ENCODE measurements at regions not wholly inside any gene's neighbourhood (a gene's known extent, or its start where the extent isn't known, plus 50 kb on each side); places are given as distances from the start of the nearest gene placed in this dataset.

- TF ChIP-seq CTCF (conservative IDR thresholded peaks at IDR 0.05; ENCODE audit: control insufficient read depth, insufficient read depth, low read depth, low read length) = no peak
- DNase-seq (ENCODE audit: low read depth) = no peak
- no peak overlapping the region for H3K4me3 ChIP-seq (ENCODE audit: control insufficient read depth, low read depth, low read length)
These were observed 174.7 kb downstream of the MN1 start for GRCh38 chr22:27626675-27627443.

- DNase-seq (ENCODE audit: low read depth) = peak; percentile 6
These were observed 174.1 kb downstream of the MN1 start for GRCh38 chr22:27627444-27627833.

GRCh38 chr22:27627901-27628300, 173.7 kb downstream of the MN1 start:
- no peak overlapping the region for H3K4me3 ChIP-seq (ENCODE audit: control insufficient read depth, low read depth, low read length)
- TF ChIP-seq CTCF (conservative IDR thresholded peaks at IDR 0.05; ENCODE audit: control insufficient read depth, insufficient read depth, low read depth, low read length) = no peak
- DNase-seq (ENCODE audit: low read depth) = no peak

More at GRCh38 chr22:27627444-27627833, 174.1 kb downstream of the MN1 start:
- no peak for TF ChIP-seq CTCF (conservative IDR thresholded peaks at IDR 0.05; ENCODE audit: control insufficient read depth, insufficient read depth, low read depth, low read length)
- H3K4me3 ChIP-seq (ENCODE audit: control insufficient read depth, low read depth, low read length) = no peak overlapping the region

GRCh38 chr22:27628341-27628740, 173.2 kb downstream of the MN1 start:
- DNase-seq (ENCODE audit: low read depth) = no peak
- TF ChIP-seq CTCF (conservative IDR thresholded peaks at IDR 0.05; ENCODE audit: control insufficient read depth, insufficient read depth, low read depth, low read length) = no peak
- no peak overlapping the region for H3K4me3 ChIP-seq (ENCODE audit: control insufficient read depth, low read depth, low read length)

GRCh38 chr22:27628891-27629631, 172.5 kb downstream of the MN1 start:
- no peak overlapping the region for H3K4me3 ChIP-seq (ENCODE audit: control insufficient read depth, low read depth, low read length)
- DNase-seq (ENCODE audit: low read depth) = no peak

More at GRCh38 chr22:27628891-27629631, 172.5 kb downstream of the MN1 start:
- no peak for TF ChIP-seq CTCF (conservative IDR thresholded peaks at IDR 0.05; ENCODE audit: control insufficient read depth, insufficient read depth, low read depth, low read length)

All from fibroblast of mammary gland (primary cell).